ENCODE measurements at regions not wholly inside any gene's neighbourhood (a gene's known extent, or its start where the extent isn't known, plus 50 kb on each side); places are given as distances from the start of the nearest gene placed in this dataset.
A peak's percentile ranks its signal among the peaks of the same experiment; 100 is the strongest.

DNA sequence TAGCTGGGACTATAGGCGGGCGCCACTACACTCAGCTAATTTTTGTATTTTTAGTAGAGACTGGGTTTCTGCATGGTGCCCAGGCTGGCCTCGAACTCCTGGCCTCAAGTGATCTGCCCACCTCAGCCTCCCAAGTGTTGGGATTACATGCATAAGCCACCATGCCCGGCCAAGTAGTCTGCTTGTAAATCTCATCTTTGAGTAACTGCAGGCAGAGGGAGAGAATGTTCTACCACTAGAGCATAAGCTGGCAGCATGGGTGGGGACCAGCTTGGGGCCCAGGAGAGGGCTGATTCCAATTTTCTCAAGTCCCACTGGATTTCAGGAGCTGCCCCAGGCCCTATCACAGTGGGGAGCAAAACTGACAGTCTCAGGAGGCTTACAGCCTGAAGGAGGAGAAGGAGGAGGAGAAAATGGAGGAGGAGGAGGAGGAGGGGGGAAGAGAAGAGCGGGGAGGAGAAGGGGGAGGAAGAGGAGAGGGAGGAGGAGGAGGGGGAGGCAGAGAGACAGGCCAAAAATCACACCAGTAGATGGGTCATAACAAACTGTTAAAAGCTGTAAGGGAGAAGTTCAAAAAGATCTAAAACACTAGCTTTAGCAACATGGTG lies 229.1 kb upstream of the IGF1R start:
- Mint-ChIP-seq H3K4me3 (no peak overlapping the region), H3K27me3 (peaks cover 26% of the 10 kb centered on the region), H3K36me3 (ENCODE audit: low read depth) (no peaks in the 10 kb centered on the region), H3K27ac (no peak overlapping the region), H3K4me1 (peaks cover 7% of the 10 kb centered on the region), H3K9me3 (no peaks in the 10 kb centered on the region)
- no peak for DNase-seq
- intact Hi-C loops (cut with micrococcal nuclease) = no loop called here

DNA sequence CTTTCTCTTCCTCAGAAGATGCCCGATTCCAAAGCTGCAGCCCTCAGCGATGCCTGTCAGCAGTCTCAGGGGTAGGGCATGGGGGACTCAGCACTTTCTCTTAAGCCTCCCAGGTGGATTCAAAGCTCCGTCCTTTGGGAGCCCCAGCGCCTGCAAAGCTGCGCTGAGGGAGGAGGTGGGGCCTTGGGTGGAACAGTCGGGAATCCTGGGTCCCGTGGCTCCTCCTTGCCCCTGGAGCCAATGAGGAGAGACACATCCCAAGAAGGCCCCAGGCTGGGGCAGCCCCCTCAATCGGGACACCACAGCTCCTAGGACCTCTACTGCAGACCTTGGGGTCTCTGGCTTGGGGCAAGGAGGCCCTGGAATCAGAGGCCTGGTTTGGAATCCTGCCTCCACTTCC lies 227.5 kb upstream of the IGF1R start:
- Mint-ChIP-seq H3K36me3 (ENCODE audit: low read depth) (no peaks in the 10 kb centered on the region), H3K4me1 (peaks cover 7% of the 10 kb centered on the region), H3K4me3 (no peak overlapping the region), H3K27me3 (peaks cover 27% of the 10 kb centered on the region), H3K27ac (no peak overlapping the region), H3K9me3 (no peaks in the 10 kb centered on the region)
- intact Hi-C loops (cut with micrococcal nuclease) = loop anchor here (1.0 to 5.0 kb wide), 2 partner anchors 110 to 129 kb away; no protein-coding TSS in a partner anchor
- no peak for DNase-seq

DNA sequence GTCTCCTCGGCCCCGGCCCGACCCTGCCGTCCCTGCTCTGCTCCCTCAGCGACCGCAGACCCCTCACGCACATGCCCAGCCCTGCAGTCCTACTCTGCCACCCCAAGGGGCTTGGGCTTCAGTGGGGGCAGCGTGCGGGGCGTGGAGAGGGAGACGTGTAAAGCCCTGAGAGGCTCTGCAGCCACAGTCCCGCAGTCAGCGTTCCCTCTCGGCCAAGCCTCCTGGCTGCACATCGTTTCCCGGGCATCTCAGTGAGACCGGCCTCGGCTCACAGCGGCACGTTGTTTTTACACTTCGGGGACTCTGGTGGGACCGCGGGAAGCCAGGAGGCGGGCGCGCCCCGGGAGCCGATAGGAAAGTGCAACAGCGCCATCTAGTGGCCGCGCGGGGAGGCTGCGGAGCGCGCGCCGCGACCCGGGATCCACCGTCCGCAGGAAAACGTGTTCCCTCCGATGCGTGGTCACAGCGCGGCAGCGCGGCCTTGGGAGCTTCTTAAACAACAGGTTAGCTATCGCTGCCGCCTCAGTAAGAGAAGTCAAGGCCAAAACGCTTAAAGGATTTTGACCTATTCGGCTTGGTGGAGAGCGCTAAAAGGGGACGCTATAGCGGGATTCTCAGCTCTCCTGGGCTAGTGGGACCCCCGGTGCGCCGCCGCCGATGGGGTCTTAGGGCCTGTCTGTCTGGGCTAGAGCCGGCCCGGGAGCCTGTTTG lies 226.8 kb upstream of the IGF1R start:
- DNase-seq = peak; percentile 90
- peaks cover 7% of the 10 kb centered on the region for H3K4me1 Mint-ChIP-seq
- H3K4me3 Mint-ChIP-seq = peak overlapping the region; percentile 35
- no peaks in the 10 kb centered on the region for H3K36me3 Mint-ChIP-seq (ENCODE audit: low read depth)
- intact Hi-C loops (cut with micrococcal nuclease) = loop anchor here (1.0 to 5.0 kb wide), 2 partner anchors 110 to 129 kb away; no protein-coding TSS in a partner anchor
- H3K27ac Mint-ChIP-seq = no peak overlapping the region
- peaks cover 27% of the 10 kb centered on the region for H3K27me3 Mint-ChIP-seq
- no peaks in the 10 kb centered on the region for H3K9me3 Mint-ChIP-seq

- Mint-ChIP-seq H3K36me3 (ENCODE audit: low read depth) (no peaks in the 10 kb centered on the region), H3K9me3 (no peaks in the 10 kb centered on the region), H3K27ac (no peak overlapping the region), H3K27me3 (peaks cover 28% of the 10 kb centered on the region), H3K4me3 (no peak overlapping the region), H3K4me1 (peaks cover 7% of the 10 kb centered on the region)
- no peak for DNase-seq
- intact Hi-C loops (cut with micrococcal nuclease) = loop anchor here (5.0 kb wide), 1 partner anchor 130 kb away; no protein-coding TSS in a partner anchor
These were observed 226.2 kb upstream of the IGF1R start for GRCh38 chr15:98422130-98422478.

DNA sequence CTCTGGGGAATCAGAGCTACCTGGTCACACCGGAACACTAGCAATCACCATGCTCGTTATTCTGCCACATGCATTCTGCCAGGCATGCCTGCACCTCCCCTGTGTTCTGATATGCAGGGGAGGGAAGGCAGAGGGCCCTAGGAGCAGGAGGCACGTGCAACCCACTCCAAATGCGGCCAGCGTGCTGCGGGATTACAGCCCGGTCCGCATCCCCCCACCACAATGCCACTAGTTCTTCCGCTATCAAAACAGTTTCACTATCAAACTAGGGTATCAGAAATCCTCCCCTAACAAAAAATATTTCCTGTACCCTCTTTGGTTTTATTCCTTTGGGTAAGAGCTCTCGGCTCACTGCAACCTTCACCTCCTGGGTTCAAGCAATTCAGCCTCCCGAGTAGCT lies 223.2 kb upstream of the IGF1R start:
- intact Hi-C loops (cut with micrococcal nuclease) = no loop called here
- Mint-ChIP-seq H3K27me3 (peaks cover 41% of the 10 kb centered on the region), H3K27ac (no peak overlapping the region)

DNA sequence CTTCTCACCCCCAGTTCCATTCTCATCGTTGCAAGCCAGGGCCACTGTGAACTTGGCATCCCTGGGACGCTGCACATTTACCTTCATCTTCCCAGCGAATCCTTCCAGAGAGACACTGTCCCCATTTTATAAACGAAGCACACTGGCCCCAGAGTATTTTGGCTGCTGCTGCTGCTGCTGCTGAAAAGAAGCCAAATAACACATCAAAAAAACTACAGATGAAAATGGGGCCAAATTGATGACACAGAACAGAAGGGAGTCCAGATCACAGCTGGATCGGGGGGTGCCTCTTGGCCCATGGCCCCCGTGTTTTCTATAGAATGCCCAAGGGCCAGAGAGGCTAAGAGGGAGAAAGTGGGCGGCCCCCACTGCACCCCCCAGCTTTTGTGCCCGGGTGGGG lies 221.0 kb upstream of the IGF1R start:
- peaks cover 5% of the 10 kb centered on the region for H3K4me1 Mint-ChIP-seq
- no peaks in the 10 kb centered on the region for H3K36me3 Mint-ChIP-seq (ENCODE audit: low read depth)
- no peak for DNase-seq
- peak overlapping the region; percentile 59 for H3K4me3 Mint-ChIP-seq
- intact Hi-C loops (cut with micrococcal nuclease) = no loop called here
- H3K27me3 Mint-ChIP-seq = peaks cover 29% of the 10 kb centered on the region
- no peak overlapping the region for H3K27ac Mint-ChIP-seq
- no peaks in the 10 kb centered on the region for H3K9me3 Mint-ChIP-seq

More for the DNA sequence above, 223.2 kb upstream of the IGF1R start:
- Mint-ChIP-seq H3K36me3 (ENCODE audit: low read depth) (no peaks in the 10 kb centered on the region), H3K4me3 (no peak overlapping the region), H3K9me3 (no peaks in the 10 kb centered on the region), H3K4me1 (peaks cover 11% of the 10 kb centered on the region)
- DNase-seq = no peak

DNA sequence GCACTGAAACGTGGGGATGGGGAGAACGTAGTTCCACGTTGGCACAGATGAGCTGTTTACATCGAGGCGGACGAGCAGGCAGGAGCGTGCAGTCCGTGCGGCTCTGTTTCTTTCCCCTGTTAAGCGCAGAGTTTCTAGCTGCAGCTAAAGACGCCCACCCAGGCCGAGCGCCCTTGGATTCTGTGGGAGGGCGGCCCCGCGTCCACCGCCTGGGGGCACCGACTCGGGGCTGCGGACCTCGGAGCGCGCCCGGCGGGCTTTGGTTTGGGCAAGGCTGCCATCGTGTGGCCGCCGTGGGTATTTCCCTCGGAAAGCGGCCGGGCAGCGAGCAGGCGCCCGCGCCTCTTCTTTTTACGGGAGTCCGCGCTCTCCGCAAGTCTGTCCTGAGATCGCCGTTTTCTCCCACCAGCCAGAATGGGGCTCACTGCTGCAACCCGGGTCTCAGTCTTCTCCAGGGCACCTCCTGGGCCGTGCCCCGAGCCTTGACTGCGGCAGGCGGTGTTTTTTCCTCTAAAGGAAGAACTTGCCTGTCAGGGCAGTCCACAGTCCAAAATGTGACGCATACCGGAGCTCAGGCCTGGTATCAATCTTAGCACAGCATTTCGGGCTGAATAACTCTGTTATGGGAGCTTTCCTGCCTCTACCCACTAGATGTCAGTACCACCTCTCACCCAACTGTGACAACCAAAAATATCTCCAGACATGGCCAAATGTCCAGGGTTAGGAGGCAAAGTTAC lies 219.9 kb upstream of the IGF1R start:
- Mint-ChIP-seq H3K9me3 (no peaks in the 10 kb centered on the region), H3K27ac (no peak overlapping the region), H3K4me3 (peak overlapping the region; percentile 59), H3K4me1 (peaks cover 5% of the 10 kb centered on the region), H3K36me3 (ENCODE audit: low read depth) (no peaks in the 10 kb centered on the region), H3K27me3 (peaks cover 21% of the 10 kb centered on the region)
- peak; percentile 91 for DNase-seq
- intact Hi-C loops (cut with micrococcal nuclease) = no loop called here

DNA sequence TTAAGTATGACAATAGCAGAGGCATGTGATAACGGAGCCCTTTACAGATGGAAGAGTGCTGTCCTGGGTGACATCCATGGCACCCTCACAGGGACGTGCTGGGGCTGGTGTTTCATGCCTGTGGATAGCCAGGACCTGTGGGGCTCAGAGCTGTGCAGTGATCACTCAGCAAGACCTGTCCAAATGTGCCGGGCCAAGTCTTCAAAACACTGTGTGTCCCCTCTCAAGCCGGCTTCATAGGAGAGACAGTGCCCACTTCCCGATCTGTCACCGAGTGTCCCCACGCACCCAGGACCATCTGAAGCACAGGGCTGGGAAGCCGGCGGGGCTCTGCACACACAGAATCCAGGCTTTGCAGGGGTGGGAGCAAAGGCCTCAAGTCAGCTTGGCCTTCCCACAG lies 217.2 kb upstream of the IGF1R start:
- Mint-ChIP-seq H3K9me3 (no peaks in the 10 kb centered on the region), H3K27ac (no peak overlapping the region), H3K4me3 (no peak overlapping the region), H3K27me3 (peaks cover 19% of the 10 kb centered on the region), H3K4me1 (peaks cover 5% of the 10 kb centered on the region), H3K36me3 (ENCODE audit: low read depth) (no peaks in the 10 kb centered on the region)
- DNase-seq = no peak
- intact Hi-C loops (cut with micrococcal nuclease) = no loop called here

DNA sequence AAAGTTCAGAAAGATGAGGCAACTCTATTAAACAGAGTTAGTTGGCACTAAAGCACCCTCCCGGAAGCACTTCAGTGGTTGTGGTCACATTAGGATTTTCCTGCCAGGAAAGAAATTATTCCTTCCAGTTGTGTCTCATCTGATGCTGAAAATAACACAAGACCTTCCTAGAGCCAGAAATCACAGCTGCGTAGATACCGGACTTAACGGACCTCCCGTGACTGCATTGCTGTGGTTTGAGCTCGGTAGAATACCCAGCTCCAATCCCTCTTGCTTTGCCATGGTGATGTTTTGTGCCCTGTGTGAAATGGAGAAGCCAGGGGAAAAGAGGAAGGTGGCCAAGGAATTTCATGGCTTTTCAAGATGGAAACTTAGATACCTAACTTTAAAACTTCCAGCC lies 215.0 kb upstream of the IGF1R start:
- Mint-ChIP-seq H3K4me1 (peaks cover 5% of the 10 kb centered on the region), H3K36me3 (ENCODE audit: low read depth) (no peaks in the 10 kb centered on the region), H3K9me3 (no peaks in the 10 kb centered on the region), H3K27me3 (peaks cover 13% of the 10 kb centered on the region), H3K4me3 (no peak overlapping the region), H3K27ac (no peak overlapping the region)
- DNase-seq = no peak
- intact Hi-C loops (cut with micrococcal nuclease) = no loop called here

DNA sequence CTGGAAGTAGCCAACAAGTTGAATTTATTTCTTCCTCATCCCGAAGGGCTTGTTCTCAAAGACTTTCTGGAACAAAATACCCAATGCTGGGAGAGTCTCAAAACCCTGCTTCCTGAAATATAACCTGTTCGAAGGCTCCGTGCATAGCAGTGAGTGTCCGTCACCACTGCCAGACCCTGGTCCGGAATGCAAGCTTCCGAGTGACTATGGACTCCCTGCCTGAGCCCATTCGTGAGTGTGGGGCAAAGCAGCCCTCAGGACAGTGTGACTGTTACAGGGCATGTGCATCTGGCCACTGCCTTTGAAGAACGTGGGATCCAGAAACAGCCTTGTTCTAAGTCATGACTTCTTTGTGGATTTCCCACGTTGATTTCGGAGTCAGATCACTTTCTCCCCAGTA lies 214.5 kb upstream of the IGF1R start:
- DNase-seq = no peak
- Mint-ChIP-seq H3K36me3 (ENCODE audit: low read depth) (no peaks in the 10 kb centered on the region), H3K4me1 (peaks cover under 1% of the 10 kb centered on the region), H3K4me3 (no peak overlapping the region), H3K27ac (no peak overlapping the region), H3K27me3 (peaks cover 10% of the 10 kb centered on the region), H3K9me3 (no peaks in the 10 kb centered on the region)
- intact Hi-C loops (cut with micrococcal nuclease) = no loop called here

GRCh38 chr15:98437752-98438151 lies 210.6 kb upstream of the IGF1R start:
- Mint-ChIP-seq H3K36me3 (ENCODE audit: low read depth) (no peaks in the 10 kb centered on the region), H3K27me3 (no peaks in the 10 kb centered on the region), H3K9me3 (no peaks in the 10 kb centered on the region), H3K4me3 (no peak overlapping the region), H3K27ac (no peak overlapping the region), H3K4me1 (no peaks in the 10 kb centered on the region)
- intact Hi-C loops (cut with micrococcal nuclease) = no loop called here
- no peak for DNase-seq

DNA sequence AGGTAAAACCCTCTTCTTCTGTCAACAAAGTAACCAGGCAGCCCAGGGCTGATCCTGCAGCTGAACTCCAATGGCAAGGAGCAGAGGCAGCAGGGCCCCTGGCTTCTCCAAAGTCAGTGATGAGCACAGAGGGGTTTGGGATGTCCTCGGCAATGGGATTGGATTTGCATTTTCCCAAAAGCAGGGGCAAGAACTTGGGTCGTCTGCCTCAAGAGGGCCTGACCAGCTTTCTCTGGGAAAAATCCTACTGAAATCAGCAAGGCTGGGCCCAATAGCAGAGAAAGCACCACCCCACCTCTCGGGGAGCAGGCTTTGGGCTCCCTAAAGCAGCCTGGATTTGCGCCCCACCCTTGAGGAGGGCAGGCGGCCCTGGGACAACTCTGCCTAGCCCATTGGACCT lies 210.0 kb upstream of the IGF1R start:
- intact Hi-C loops (cut with micrococcal nuclease) = no loop called here
- Mint-ChIP-seq H3K27ac (no peak overlapping the region), H3K4me1 (no peaks in the 10 kb centered on the region), H3K27me3 (peaks cover under 1% of the 10 kb centered on the region), H3K36me3 (ENCODE audit: low read depth) (no peaks in the 10 kb centered on the region), H3K9me3 (no peaks in the 10 kb centered on the region), H3K4me3 (no peak overlapping the region)
- DNase-seq = no peak

DNA sequence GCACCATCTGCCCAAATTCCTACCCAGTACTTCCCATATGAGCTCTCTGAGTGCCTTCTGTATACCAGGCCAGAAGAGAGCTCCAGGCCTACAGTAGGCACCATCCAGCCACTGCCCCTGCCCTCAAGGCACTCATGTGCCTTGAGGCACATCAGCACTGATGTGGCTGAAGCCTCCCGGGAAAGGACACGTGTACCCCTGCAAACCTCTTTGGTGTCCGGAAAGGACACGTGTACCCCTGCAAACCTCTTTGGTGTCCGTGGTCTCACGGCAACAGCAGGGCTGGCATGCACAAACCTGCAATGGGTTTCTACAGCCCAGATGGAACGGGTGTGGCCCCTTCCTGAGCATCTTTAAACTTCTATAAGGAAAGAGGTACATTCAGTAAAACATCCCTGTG lies 209.4 kb upstream of the IGF1R start:
- H3K4me3 Mint-ChIP-seq = no peak overlapping the region
- no peak overlapping the region for H3K27ac Mint-ChIP-seq
- no peak for DNase-seq
- H3K9me3 Mint-ChIP-seq = no peaks in the 10 kb centered on the region
- H3K27me3 Mint-ChIP-seq = peaks cover 2% of the 10 kb centered on the region
- intact Hi-C loops (cut with micrococcal nuclease) = no loop called here
- no peaks in the 10 kb centered on the region for H3K4me1 Mint-ChIP-seq
- no peaks in the 10 kb centered on the region for H3K36me3 Mint-ChIP-seq (ENCODE audit: low read depth)

DNA sequence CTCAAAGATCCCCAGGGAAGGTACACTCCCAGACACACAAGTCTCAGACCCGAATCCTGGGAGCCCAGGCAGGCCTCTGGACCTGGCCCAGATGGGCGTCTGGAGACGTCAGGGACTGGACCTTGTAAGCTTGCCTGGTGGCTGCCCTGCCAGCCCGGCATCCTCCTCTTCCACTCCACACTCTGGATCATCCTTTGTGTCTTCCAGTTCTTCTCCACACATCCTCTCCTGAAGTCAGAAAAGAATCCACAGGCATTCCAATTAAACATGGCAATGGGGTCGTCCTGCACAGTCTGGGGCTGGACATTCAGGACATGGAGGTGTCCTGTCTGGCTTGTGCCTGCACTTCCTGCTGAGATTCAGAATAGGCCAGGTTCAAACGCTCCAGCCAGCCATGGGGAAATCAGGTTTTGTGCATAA lies 208.8 kb upstream of the IGF1R start:
- Mint-ChIP-seq H3K27ac (no peak overlapping the region), H3K4me3 (no peak overlapping the region), H3K4me1 (no peaks in the 10 kb centered on the region), H3K27me3 (peaks cover 5% of the 10 kb centered on the region), H3K36me3 (ENCODE audit: low read depth) (no peaks in the 10 kb centered on the region), H3K9me3 (no peaks in the 10 kb centered on the region)
- intact Hi-C loops (cut with micrococcal nuclease) = no loop called here
- DNase-seq = no peak
